ENCODE measurements at regions not wholly inside any gene's neighbourhood (a gene's known extent, or its start where the extent isn't known, plus 50 kb on each side); places are given as distances from the start of the nearest gene placed in this dataset.

DNA sequence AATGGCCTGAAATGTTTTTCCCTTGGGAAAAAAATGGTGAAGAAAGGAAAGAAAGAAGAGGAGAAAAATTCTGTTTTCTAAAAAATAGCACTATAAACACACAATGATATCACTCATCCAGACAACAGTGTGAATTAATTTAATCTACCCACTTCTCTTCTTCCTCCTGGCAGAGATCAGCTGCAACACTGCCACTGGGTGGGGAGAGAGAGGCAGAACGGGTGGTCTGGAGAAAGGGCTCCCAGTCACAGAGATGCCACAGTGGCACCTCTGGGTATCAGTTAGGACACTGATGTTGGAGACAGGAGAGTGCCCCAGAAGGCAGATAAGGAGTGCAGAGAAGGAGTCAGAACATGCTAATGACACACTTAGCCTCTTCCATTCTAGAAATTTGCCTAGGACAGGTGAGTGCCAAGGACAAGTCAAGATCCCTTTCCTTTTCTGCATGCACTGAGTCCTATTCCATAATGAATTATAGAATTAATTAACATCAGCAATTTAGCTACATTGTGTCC is 168.6 kb downstream of the SUCLA2 start:
- Histone ChIP-seq H3K27me3 (ENCODE audit: insufficient read depth, low read depth, low read length) (no peaks in the 10 kb centered on the region), H3K9me3 (ENCODE audit: low read length) (no peaks in the 10 kb centered on the region), H4K20me1 (ENCODE audit: insufficient read depth) (no peaks in the 10 kb centered on the region), H2AFZ (ENCODE audit: low read depth, low read length) (no peak overlapping the region), H3K79me2 (replicated peaks; ENCODE audit: insufficient read depth, low read length) (no peaks in the 10 kb centered on the region), H3K9me2 (ENCODE audit: insufficient read depth, low read length) (no peaks in the 10 kb centered on the region), H3K4me3 (ENCODE audit: low read length) (no peak overlapping the region), H3K27ac (ENCODE audit: low read length) (no peak overlapping the region), H3K36me3 (ENCODE audit: insufficient read depth, low read length) (no peaks in the 10 kb centered on the region), H3F3A (ENCODE audit: insufficient read depth, low read length, poor library complexity, severe bottlenecking) (no peaks in the 10 kb centered on the region), H3K9ac (ENCODE audit: low read length) (no peak overlapping the region), H3K4me2 (ENCODE audit: low read length) (no peak overlapping the region)
- no peak for TF ChIP-seq TAF1 (IDR thresholded peaks at IDR 0.05; ENCODE audit: low read depth)
- TF ChIP-seq MXI1 (conservative IDR thresholded peaks at IDR 0.05; ENCODE audit: poor library complexity, severe bottlenecking) = no peak
- TF ChIP-seq CTCF (IDR thresholded peaks at IDR 0.05; ENCODE audit: poor library complexity, severe bottlenecking) = no peak
- no peak for TF ChIP-seq RAD21 (conservative IDR thresholded peaks at IDR 0.05)
- no peak for TF ChIP-seq POLR2AphosphoS5 (IDR thresholded peaks at IDR 0.05)

DNA sequence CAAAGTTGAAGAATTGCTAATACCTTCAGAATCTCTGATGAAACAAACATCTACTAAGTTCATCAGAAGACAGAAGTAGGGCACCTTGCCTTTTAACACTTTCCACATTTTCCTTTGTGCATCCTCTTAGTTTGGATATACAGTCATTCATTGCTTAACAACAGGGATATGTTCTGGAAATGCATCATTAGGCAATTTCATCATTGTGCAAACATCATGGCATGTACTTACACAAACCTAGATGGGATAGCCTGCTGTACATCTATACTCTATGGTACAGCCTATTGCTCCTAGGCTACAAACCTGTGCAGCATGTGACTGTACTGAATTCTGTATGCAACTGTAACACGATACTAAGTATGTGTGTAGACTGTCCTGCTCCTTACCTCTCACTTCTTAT is 169.8 kb downstream of the SUCLA2 start:
- no peaks in the 10 kb centered on the region for H4K20me1 ChIP-seq (ENCODE audit: insufficient read depth)
- no peaks in the 10 kb centered on the region for H3K9me2 ChIP-seq (ENCODE audit: insufficient read depth, low read length)
- H3K4me3 ChIP-seq (ENCODE audit: low read length) = no peak overlapping the region
- H3K36me3 ChIP-seq (ENCODE audit: insufficient read depth, low read length) = no peaks in the 10 kb centered on the region
- H3K27me3 ChIP-seq (ENCODE audit: insufficient read depth, low read depth, low read length) = no peaks in the 10 kb centered on the region
- no peak overlapping the region for H3K4me2 ChIP-seq (ENCODE audit: low read length)
- H2AFZ ChIP-seq (ENCODE audit: low read depth, low read length) = no peak overlapping the region
- no peaks in the 10 kb centered on the region for H3F3A ChIP-seq (ENCODE audit: insufficient read depth, low read length, poor library complexity, severe bottlenecking)
- no peaks in the 10 kb centered on the region for H3K79me2 ChIP-seq (replicated peaks; ENCODE audit: insufficient read depth, low read length)
- no peak for TF ChIP-seq CTCF (IDR thresholded peaks at IDR 0.05; ENCODE audit: poor library complexity, severe bottlenecking)
- no peak for TF ChIP-seq MXI1 (conservative IDR thresholded peaks at IDR 0.05; ENCODE audit: poor library complexity, severe bottlenecking)
- TF ChIP-seq SMC3 (conservative IDR thresholded peaks at IDR 0.05; ENCODE audit: poor library complexity) = no peak
- TF ChIP-seq EP300 (conservative IDR thresholded peaks at IDR 0.05; ENCODE audit: poor library complexity, severe bottlenecking) = no peak
- no peak for TF ChIP-seq TAF1 (IDR thresholded peaks at IDR 0.05; ENCODE audit: low read depth)
- no peaks in the 10 kb centered on the region for H3K9me3 ChIP-seq (ENCODE audit: low read length)
- H3K9ac ChIP-seq (ENCODE audit: low read length) = no peak overlapping the region
- no peak overlapping the region for H3K27ac ChIP-seq (ENCODE audit: low read length)

GRCh38 chr13:47829690-47830089 is 171.4 kb downstream of the SUCLA2 start:
- Histone ChIP-seq H3K27ac (ENCODE audit: low read length) (no peak overlapping the region), H3K9me3 (ENCODE audit: low read length) (no peaks in the 10 kb centered on the region), H3K79me2 (replicated peaks; ENCODE audit: insufficient read depth, low read length) (no peaks in the 10 kb centered on the region), H3F3A (ENCODE audit: insufficient read depth, low read length, poor library complexity, severe bottlenecking) (no peaks in the 10 kb centered on the region), H3K9me2 (ENCODE audit: insufficient read depth, low read length) (no peaks in the 10 kb centered on the region), H3K9ac (ENCODE audit: low read length) (no peak overlapping the region), H3K4me2 (ENCODE audit: low read length) (no peak overlapping the region), H4K20me1 (ENCODE audit: insufficient read depth) (no peaks in the 10 kb centered on the region), H2AFZ (ENCODE audit: low read depth, low read length) (no peak overlapping the region), H3K4me3 (ENCODE audit: low read length) (no peak overlapping the region), H3K27me3 (ENCODE audit: insufficient read depth, low read depth, low read length) (no peaks in the 10 kb centered on the region), H3K36me3 (ENCODE audit: insufficient read depth, low read length) (no peaks in the 10 kb centered on the region)
- TF ChIP-seq, protein P1, sequence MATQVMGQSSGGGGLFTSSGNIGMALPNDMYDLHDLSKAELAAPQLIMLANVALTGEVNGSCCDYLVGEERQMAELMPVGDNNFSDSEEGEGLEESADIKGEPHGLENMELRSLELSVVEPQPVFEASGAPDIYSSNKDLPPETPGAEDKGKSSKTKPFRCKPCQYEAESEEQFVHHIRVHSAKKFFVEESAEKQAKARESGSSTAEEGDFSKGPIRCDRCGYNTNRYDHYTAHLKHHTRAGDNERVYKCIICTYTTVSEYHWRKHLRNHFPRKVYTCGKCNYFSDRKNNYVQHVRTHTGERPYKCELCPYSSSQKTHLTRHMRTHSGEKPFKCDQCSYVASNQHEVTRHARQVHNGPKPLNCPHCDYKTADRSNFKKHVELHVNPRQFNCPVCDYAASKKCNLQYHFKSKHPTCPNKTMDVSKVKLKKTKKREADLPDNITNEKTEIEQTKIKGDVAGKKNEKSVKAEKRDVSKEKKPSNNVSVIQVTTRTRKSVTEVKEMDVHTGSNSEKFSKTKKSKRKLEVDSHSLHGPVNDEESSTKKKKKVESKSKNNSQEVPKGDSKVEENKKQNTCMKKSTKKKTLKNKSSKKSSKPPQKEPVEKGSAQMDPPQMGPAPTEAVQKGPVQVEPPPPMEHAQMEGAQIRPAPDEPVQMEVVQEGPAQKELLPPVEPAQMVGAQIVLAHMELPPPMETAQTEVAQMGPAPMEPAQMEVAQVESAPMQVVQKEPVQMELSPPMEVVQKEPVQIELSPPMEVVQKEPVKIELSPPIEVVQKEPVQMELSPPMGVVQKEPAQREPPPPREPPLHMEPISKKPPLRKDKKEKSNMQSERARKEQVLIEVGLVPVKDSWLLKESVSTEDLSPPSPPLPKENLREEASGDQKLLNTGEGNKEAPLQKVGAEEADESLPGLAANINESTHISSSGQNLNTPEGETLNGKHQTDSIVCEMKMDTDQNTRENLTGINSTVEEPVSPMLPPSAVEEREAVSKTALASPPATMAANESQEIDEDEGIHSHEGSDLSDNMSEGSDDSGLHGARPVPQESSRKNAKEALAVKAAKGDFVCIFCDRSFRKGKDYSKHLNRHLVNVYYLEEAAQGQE (IDR thresholded peaks at IDR 0.05; ENCODE audit: borderline replicate concordance) = no peak

All from neural cell (in vitro differentiated cells).